CD4-positive, alpha-beta T cell (primary cell): ENCODE measurements at regions not wholly inside any gene's neighbourhood (a gene's known extent, or its start where the extent isn't known, plus 50 kb on each side); places are given as distances from the start of the nearest gene placed in this dataset.

Source experiments
- ATAC-seq: fragments of 200-7000 bp; cut with Tn5 transposase; one replicate; pipeline ENCODE4 v1.10.0; 2022; ENCODE audit warnings: mild to moderate bottlenecking; ENCODE audit not compliant: poor library complexity
- CTCF ChIA-PET: fragments of 350-600 bp; sonication (Branson Sonifier 250); formaldehyde crosslinking; loops from one replicate; lab custom pipeline; 2021; ENCODE audit warnings: antibody characterized with exemption, inconsistent platforms; lab: Charles Lee
- POLR2A ChIA-PET: fragments of 350-600 bp; sonication (Branson Sonifier 250); formaldehyde crosslinking; loops from one replicate; lab custom pipeline; 2021; ENCODE audit warnings: antibody characterized with exemption, inconsistent platforms; lab: Charles Lee
- DNase-seq, 14 experiments: peaks; one replicate each; pipeline ENCODE4 v3.0.0-alpha.2; 2013 to 2020; ENCODE audit warnings: mixed read lengths in 2 of 14
- H3K27ac ChIP-seq, 2 donors: one replicate each; pipeline versions ENCODE4 v1.5.1 to v1.7.0; 2013; ENCODE audit warnings: low read length in 2 of 2, low read depth in 1 of 2, mild to moderate bottlenecking in 1 of 2
- H3K27me3 ChIP-seq, 2 experiments: 1 replicate in 1 of 2; 2 replicates in 1 of 2; pipeline versions ENCODE4 v1.6.1 to v1.7.0; 2013; ENCODE audit warnings: low read length in 2 of 2, control low read depth in 1 of 2, mild to moderate bottlenecking in 1 of 2, moderate library complexity in 1 of 2; ENCODE audit not compliant: insufficient read depth in 2 of 2, control insufficient read depth in 1 of 2
- H3K36me3 ChIP-seq: one replicate; pipeline ENCODE4 v1.6.1; 2013; ENCODE audit warnings: low read length, control low read depth; ENCODE audit not compliant: insufficient read depth
- H3K4me1 ChIP-seq: one replicate; pipeline ENCODE4 v1.6.1; 2013; ENCODE audit warnings: low read length, control low read depth; ENCODE audit not compliant: insufficient read depth
- H3K4me3 ChIP-seq: one replicate; pipeline ENCODE4 v1.5.1; 2013; ENCODE audit warnings: mild to moderate bottlenecking, low read length, moderate library complexity
- H3K9me3 ChIP-seq, 2 experiments: 1 replicate in 1 of 2; 2 replicates in 1 of 2; pipeline versions ENCODE4 v1.6.1 to v1.7.0; 2013; ENCODE audit warnings: low read length in 2 of 2, mild to moderate bottlenecking in 2 of 2, control low read depth in 1 of 2, moderate library complexity in 1 of 2; ENCODE audit not compliant: control insufficient read depth in 1 of 2, insufficient read depth in 1 of 2
- H3K27ac Mint-ChIP-seq: one replicate; pipeline ENCODE4 v1.8.0; 2020; ENCODE audit warnings: mixed read lengths
- H3K27me3 Mint-ChIP-seq: one replicate; pipeline ENCODE4 v1.8.0; 2021; ENCODE audit warnings: mixed read lengths
- H3K36me3 Mint-ChIP-seq: one replicate; pipeline ENCODE4 v1.8.0; 2021; ENCODE audit warnings: low read depth, mixed read lengths
- H3K4me1 Mint-ChIP-seq: one replicate; pipeline ENCODE4 v1.8.0; 2021; ENCODE audit warnings: low read depth, mixed read lengths
- H3K4me3 Mint-ChIP-seq: one replicate; pipeline ENCODE4 v1.8.0; 2020; ENCODE audit warnings: mild to moderate bottlenecking, mixed read lengths
- H3K9me3 Mint-ChIP-seq: one replicate; pipeline ENCODE4 v1.8.0; 2020; ENCODE audit warnings: mixed read lengths
- CTCF ChIP-seq: fragments of 200-600 bp; IDR thresholded peaks from one replicate; pipeline ENCODE4 v1.8.0; 2022; ENCODE audit warnings: antibody characterized with exemption, mild to moderate bottlenecking
- intact Hi-C, 2 experiments: fragments of 100-400 bp; cut with DNase I in 1 of 2; cut with micrococcal nuclease in 1 of 2; formaldehyde crosslinking; loops; one replicate each; pipeline versions ENCODE4 v1.15.1 to v1.9.0; 2023 to 2025; cut with DNase I, micrococcal nuclease

DNA sequence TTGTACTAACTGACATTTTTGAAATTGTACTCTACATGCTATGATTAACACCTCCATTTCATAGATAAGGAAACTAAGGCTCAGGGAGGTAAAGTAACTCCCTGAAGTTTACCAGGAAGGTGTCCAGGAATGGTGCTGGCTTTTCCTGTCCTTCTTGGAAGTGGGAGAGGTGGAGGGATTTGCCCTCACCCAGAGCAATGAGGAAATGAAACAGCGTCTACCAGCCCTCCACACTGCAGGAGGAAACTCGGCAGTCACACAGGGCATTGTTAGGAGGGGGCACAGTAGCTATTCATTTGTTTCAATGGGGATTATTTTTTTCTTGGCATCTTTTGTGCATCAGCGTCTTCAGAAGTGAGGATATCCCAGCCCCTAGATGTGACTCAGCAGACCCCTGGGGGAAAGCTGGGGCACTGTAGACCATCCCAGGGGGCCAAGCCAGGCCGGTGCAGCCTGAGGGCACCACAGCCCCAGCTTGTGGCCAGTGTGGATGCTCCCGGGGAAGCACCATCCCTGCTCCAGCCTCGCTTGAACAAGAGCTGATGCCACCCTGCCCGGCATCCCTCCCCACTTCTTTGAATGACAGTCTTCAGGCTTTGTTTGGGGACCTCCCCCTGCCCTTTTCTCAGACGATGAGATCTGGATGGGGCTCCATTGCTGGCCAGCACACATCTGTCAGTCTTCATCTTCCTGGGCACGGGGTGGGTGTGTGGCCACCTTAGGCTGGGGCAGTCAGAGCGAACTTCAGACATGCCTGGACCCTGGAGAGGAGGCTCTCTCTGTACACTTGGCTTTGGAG lies 224.4 kb upstream of the PMEPA1 start:
- H3K4me3 Mint-ChIP-seq: no peak overlapping the region
- no peaks in the 10 kb centered on the region for H3K36me3 ChIP-seq
- no peaks in the 10 kb centered on the region for H3K4me1 Mint-ChIP-seq
- H3K27ac ChIP-seq: no peak overlapping the region
- no peaks in the 10 kb centered on the region for H3K9me3 Mint-ChIP-seq
- no peak for TF ChIP-seq CTCF
- H3K27me3 Mint-ChIP-seq: peaks cover 12% of the 10 kb centered on the region
- intact Hi-C loops: no loop called here
- POLR2A ChIA-PET: no interaction called here
- ATAC-seq (no peak), DNase-seq (no peak)
- H3K4me3 ChIP-seq: no peak overlapping the region
- H3K36me3 Mint-ChIP-seq: no peaks in the 10 kb centered on the region
- H3K27ac Mint-ChIP-seq: no peak overlapping the region
- H3K4me1 ChIP-seq: no peaks in the 10 kb centered on the region
- peaks cover 2 to 7% of the 10 kb centered on the region in 2 experiments for H3K9me3 ChIP-seq
- CTCF ChIA-PET: no interaction called here
- peaks cover 0 to 8% of the 10 kb centered on the region in 2 experiments for H3K27me3 ChIP-seq

DNA sequence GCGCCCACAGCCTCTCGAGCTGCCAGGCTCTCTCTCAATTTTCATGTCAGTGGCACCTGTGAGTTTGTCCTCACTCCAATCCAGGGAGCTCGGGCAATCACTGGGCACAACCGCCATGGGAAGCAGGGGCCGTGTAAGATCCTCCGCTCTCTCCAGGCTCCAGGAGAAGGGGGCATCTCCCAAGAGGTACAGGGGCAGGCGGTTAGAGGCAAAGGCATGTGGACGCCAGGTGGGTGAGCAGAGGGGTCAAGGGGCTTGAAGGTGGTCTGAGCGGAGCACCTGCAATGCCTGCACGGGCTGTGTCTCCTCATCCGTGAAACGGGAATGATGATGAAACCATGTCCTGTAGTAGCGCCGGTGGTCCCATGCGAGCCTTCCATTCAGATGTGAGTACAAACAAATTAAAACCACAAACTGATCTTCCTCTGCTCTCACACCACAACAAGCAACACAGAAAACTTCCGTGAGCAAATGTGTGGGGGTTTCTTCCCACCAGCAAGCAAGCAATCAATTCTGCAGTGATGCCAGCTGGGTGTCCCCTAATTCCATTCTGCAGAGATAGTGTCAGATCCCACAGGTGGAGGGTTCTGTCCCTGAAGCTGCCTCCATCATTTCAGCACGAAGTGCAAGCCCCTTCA lies 222.5 kb upstream of the PMEPA1 start:
- H3K4me3 Mint-ChIP-seq: no peak overlapping the region
- H3K27me3 ChIP-seq: peaks cover 3 to 9% of the 10 kb centered on the region in 2 experiments
- H3K27ac ChIP-seq: no peak overlapping the region
- intact Hi-C loops: no loop called here
- H3K9me3 ChIP-seq: peaks cover 4 to 9% of the 10 kb centered on the region in 2 experiments
- H3K4me1 Mint-ChIP-seq: no peaks in the 10 kb centered on the region
- H3K36me3 Mint-ChIP-seq: no peaks in the 10 kb centered on the region
- ChIA-PET POLR2A (no interaction called here), CTCF (no interaction called here)
- no peak overlapping the region for H3K4me3 ChIP-seq
- peaks cover 16% of the 10 kb centered on the region for H3K27me3 Mint-ChIP-seq
- H3K9me3 Mint-ChIP-seq: no peaks in the 10 kb centered on the region
- DNase-seq (no peak), ATAC-seq (no peak)
- no peaks in the 10 kb centered on the region for H3K4me1 ChIP-seq
- H3K27ac Mint-ChIP-seq: no peak overlapping the region
- H3K36me3 ChIP-seq: no peaks in the 10 kb centered on the region
- no peak for TF ChIP-seq CTCF

GRCh38 chr20:57930351-57930750 lies 220.5 kb upstream of the PMEPA1 start:
- H3K4me1 ChIP-seq: no peaks in the 10 kb centered on the region
- H3K9me3 ChIP-seq: peaks cover 10 to 15% of the 10 kb centered on the region in 2 experiments
- Mint-ChIP-seq H3K4me3 (no peak overlapping the region), H3K36me3 (no peaks in the 10 kb centered on the region), H3K27ac (no peak overlapping the region), H3K9me3 (peaks cover 5% of the 10 kb centered on the region), H3K27me3 (peaks cover 21% of the 10 kb centered on the region), H3K4me1 (no peaks in the 10 kb centered on the region)
- no peaks in the 10 kb centered on the region for H3K36me3 ChIP-seq
- no peak overlapping the region for H3K4me3 ChIP-seq
- CTCF ChIA-PET: no interaction called here
- intact Hi-C loops: no loop called here
- H3K27me3 ChIP-seq: peaks cover 3 to 9% of the 10 kb centered on the region in 2 experiments
- TF ChIP-seq CTCF: no peak
- POLR2A ChIA-PET: no interaction called here
- no peak for DNase-seq
- ATAC-seq: no peak
- H3K27ac ChIP-seq: no peak overlapping the region
